Activated naive CD8-positive, alpha-beta T cell (primary cell): ENCODE measurements at regions not wholly inside any gene's neighbourhood (a gene's known extent, or its start where the extent isn't known, plus 50 kb on each side); places are given as distances from the start of the nearest gene placed in this dataset.

ENCODE experiments used
- H3K27ac Mint-ChIP-seq: one replicate; pipeline ENCODE4 v1.8.0; 2021; ENCODE audit warnings: mixed read lengths
- H3K27me3 Mint-ChIP-seq: one replicate; pipeline ENCODE4 v1.8.0; 2021; ENCODE audit warnings: mixed read lengths
- H3K36me3 Mint-ChIP-seq: one replicate; pipeline ENCODE4 v1.8.0; 2021; ENCODE audit warnings: mixed read lengths
- H3K4me1 Mint-ChIP-seq: one replicate; pipeline ENCODE4 v1.8.0; 2021; ENCODE audit warnings: low read depth, mixed read lengths
- H3K4me3 Mint-ChIP-seq: one replicate; pipeline ENCODE4 v1.8.0; 2021; ENCODE audit warnings: mild to moderate bottlenecking, mixed read lengths
- H3K9me3 Mint-ChIP-seq: one replicate; pipeline ENCODE4 v1.8.0; 2021; ENCODE audit warnings: low read depth, mixed read lengths

DNA sequence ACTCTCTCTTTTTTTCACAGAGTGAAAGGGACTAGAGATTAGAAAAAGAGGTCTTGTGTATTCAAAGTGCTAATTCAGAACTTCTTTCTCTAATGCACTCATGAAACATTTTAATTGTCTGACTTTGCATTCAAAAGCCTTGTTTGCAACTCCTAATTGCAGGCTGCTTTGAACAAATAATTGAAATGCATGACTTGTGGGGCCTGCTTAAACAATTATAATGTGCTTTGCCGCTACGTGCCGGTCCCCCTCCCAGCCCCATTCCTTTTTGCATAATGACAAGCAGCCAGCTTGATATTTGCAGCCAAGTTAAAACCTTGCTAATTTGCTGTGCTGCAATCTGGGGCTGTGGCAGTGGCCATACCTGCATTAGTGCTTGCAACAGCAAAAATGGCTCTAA, 114.5 kb downstream of the FOXB1 start:
- Mint-ChIP-seq H3K27ac (no peak overlapping the region), H3K4me1 (peaks cover 6% of the 10 kb centered on the region), H3K36me3 (no peaks in the 10 kb centered on the region), H3K4me3 (no peak overlapping the region), H3K27me3 (no peaks in the 10 kb centered on the region), H3K9me3 (no peaks in the 10 kb centered on the region)

DNA sequence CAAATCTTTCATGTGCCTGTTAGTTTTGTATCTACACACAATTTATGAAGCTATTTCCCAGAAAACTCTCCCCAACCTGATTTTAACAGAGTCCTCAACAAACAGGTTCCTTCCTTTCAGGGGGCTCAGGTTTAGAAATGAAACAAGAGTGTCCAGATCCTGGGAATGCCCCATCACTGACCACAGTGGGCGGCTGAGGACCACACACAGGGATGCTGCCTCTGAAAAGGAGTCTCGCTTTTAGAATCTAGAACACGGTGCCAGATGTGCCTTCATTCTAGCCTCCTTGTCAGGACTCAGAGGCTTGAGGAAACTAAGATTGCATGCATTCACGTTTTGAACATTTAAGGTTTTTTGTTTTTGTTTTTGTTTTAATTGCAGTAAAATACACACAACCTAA, 115.0 kb downstream of the FOXB1 start:
- no peaks in the 10 kb centered on the region for H3K36me3 Mint-ChIP-seq
- no peak overlapping the region for H3K4me3 Mint-ChIP-seq
- no peaks in the 10 kb centered on the region for H3K27me3 Mint-ChIP-seq
- H3K27ac Mint-ChIP-seq: no peak overlapping the region
- H3K4me1 Mint-ChIP-seq: peaks cover 7% of the 10 kb centered on the region
- H3K9me3 Mint-ChIP-seq: no peaks in the 10 kb centered on the region

DNA sequence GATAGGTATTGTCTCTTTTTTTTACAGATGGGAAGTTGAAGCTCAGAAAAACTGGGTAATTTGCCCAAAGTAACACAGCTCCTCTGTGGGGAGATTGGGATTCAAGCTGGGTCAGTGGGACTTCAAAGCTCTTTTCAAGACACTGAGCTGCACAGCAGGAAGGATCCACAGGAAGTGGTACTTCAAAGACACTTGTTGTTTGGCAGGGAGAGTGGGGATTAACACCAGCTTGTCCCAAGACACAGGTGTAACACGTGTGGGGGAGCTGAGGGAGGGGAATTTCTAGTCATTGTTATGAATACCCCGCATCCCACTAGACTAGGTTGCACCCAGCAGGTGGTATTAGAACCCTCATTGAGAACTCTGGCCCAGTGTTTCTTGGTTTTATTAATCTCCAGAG, 116.0 kb downstream of the FOXB1 start:
- no peaks in the 10 kb centered on the region for H3K9me3 Mint-ChIP-seq
- no peak overlapping the region for H3K4me3 Mint-ChIP-seq
- peaks cover 13% of the 10 kb centered on the region for H3K4me1 Mint-ChIP-seq
- H3K27me3 Mint-ChIP-seq: no peaks in the 10 kb centered on the region
- no peak overlapping the region for H3K27ac Mint-ChIP-seq
- H3K36me3 Mint-ChIP-seq: no peaks in the 10 kb centered on the region

DNA sequence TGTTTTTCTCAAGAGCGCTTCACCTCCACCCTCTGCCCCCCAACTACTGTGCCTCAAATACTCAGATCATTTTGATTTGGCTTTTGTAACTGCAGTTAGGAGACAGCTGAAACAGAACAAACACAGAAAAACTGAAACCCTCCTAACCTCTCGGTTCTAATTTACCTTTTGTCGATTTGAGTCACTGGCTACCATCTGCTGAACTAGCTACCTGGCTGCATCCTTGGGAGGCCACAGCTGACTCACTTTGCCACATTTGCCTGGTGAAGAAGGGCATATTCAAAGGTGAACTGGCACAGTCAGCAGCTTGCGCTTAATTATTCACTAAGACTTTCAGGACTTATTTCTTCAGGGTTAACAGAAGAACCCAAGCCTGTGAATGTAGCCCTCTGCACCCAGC, 117.7 kb downstream of the FOXB1 start:
- Mint-ChIP-seq H3K4me3 (no peak overlapping the region), H3K27me3 (no peaks in the 10 kb centered on the region), H3K4me1 (peaks cover 21% of the 10 kb centered on the region), H3K27ac (no peak overlapping the region), H3K36me3 (no peaks in the 10 kb centered on the region), H3K9me3 (no peaks in the 10 kb centered on the region)

DNA sequence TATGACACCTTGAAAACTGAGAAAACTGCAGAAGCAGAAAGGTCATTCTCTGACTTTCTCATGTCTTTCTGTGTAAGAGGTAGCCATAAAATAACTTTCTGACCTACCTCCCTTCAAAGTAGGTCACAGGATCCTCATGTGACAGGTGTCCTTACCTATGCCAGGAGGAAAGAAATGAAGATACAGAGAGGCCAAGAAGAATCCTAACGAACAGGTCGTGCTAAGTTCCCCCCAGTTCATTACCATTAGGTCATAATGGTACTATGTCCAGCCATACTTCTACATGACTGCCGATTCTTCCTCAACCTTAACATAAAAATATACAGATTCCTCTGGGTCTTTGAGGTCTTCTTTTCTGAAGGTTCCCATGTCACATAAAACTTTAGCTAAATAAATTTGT, 118.6 kb downstream of the FOXB1 start:
- Mint-ChIP-seq H3K4me1 (peaks cover 29% of the 10 kb centered on the region), H3K27ac (no peak overlapping the region), H3K27me3 (no peaks in the 10 kb centered on the region), H3K9me3 (no peaks in the 10 kb centered on the region), H3K36me3 (no peaks in the 10 kb centered on the region), H3K4me3 (no peak overlapping the region)

DNA sequence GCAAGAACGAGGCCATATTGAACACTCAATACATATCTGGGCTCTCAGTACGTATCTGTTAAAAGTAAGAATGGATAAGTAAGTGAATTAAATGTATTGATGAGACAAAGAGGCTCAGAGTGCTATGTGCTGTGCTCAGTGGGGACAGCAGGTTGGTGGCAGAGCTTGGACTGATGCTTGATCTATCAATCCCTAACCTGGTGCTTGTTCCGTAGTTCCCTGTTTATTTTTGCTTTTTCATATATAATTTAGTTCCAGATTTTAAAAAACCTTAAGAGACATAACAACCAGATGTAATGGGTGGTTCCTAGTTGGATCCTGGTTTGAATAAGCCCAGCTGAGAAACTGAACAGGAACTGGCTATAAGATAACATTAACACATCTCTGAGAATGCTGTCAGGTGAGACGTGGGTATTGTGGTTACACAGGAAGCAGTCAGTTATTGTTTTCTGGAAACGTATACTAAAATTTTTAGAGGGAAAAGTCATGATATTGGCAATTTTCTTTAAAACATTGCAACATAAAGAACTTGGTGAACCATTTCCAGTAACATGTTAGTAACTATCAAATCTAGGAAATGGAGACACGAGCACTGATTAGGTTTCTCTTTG, 120.5 kb downstream of the FOXB1 start:
- Mint-ChIP-seq H3K27ac (no peak overlapping the region), H3K27me3 (no peaks in the 10 kb centered on the region), H3K4me3 (no peak overlapping the region), H3K9me3 (no peaks in the 10 kb centered on the region), H3K4me1 (peaks cover 44% of the 10 kb centered on the region), H3K36me3 (no peaks in the 10 kb centered on the region)

DNA sequence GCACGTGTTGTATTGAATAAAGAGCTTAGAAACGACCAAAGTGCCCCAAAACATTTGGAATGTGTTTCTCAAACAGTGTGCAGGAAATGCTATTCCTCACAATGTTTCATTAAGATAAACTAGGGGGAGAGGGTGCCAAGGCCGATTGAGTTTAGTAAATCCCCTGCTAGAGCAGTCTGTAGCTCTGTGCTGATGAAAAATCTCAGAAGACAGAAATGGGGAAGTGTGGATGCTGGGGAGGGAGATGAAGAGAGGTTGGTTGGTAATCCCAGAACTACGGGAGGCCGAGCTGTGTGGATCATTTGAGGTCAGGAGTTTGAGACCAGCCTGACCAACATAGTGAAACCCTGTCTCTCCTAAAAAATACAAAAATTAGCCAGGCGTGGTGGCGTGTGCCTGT, 121.2 kb downstream of the FOXB1 start:
- H3K4me1 Mint-ChIP-seq: peaks cover 40% of the 10 kb centered on the region
- peak overlapping the region; percentile 13 for H3K4me3 Mint-ChIP-seq
- H3K27ac Mint-ChIP-seq: no peak overlapping the region
- no peaks in the 10 kb centered on the region for H3K9me3 Mint-ChIP-seq
- no peaks in the 10 kb centered on the region for H3K27me3 Mint-ChIP-seq
- no peaks in the 10 kb centered on the region for H3K36me3 Mint-ChIP-seq

DNA sequence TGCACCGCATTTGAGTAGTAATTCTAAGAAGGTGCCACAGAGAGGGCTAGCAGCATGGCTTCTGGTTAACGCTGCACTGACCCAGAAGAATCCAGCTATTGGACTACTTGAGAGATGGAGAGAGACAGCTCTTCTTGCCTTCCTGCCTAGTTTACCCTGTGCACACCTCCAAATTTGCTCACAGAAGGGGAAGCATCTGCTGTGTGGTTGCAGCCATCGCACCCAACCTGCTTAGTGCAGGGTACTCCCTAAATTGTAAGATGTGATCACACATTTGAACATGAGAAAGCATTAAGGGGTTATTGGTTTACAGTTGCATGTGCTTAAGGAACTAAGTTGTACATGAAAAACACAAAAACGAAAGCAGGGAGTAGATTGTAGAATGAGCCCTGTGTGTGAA, 122.1 kb downstream of the FOXB1 start:
- H3K9me3 Mint-ChIP-seq: no peaks in the 10 kb centered on the region
- H3K27ac Mint-ChIP-seq: no peak overlapping the region
- no peaks in the 10 kb centered on the region for H3K36me3 Mint-ChIP-seq
- no peaks in the 10 kb centered on the region for H3K27me3 Mint-ChIP-seq
- peaks cover 40% of the 10 kb centered on the region for H3K4me1 Mint-ChIP-seq
- peak overlapping the region; percentile 32 for H3K4me3 Mint-ChIP-seq

DNA sequence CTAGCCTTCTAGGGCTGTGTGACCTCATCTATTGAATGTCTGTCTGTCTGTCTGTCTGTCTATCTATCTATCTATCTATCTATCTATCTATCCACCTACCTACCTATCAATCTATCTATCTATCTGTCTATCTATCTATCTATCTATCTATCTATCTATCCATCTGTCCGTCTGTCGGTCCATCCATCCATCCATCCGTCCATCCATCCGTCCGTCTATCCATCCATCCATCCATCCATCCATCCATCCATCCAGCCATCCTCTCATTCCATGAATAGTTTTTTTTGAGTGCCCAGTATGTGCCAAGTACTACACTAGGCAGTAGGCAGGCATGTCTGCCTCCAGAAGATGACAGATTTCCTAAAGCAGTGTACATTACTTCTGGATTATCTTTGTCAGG, 122.5 kb downstream of the FOXB1 start:
- H3K27ac Mint-ChIP-seq: no peak overlapping the region
- no peaks in the 10 kb centered on the region for H3K27me3 Mint-ChIP-seq
- peaks cover 40% of the 10 kb centered on the region for H3K4me1 Mint-ChIP-seq
- H3K4me3 Mint-ChIP-seq: peak overlapping the region; percentile 80
- H3K9me3 Mint-ChIP-seq: no peaks in the 10 kb centered on the region
- H3K36me3 Mint-ChIP-seq: no peaks in the 10 kb centered on the region

DNA sequence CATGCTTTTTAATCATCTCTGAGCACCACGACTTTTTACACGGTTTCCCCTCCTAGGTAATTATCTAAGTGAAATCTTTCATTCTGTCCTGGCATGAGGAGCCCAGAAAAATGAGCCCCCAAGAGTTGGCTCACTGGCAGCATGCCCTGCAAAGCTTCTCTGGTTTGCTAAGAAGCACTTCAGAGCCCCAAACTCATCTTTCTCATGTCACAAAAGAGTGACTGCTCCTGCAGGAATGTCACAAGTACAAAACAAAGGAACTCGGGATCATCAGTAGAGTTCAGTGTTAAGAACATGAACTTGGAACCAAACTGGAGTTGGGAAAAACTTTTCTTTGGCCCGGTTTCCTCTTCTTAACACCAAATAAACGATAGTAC, 123.9 kb downstream of the FOXB1 start:
- no peaks in the 10 kb centered on the region for H3K36me3 Mint-ChIP-seq
- H3K27me3 Mint-ChIP-seq: no peaks in the 10 kb centered on the region
- peaks cover 40% of the 10 kb centered on the region for H3K4me1 Mint-ChIP-seq
- peak overlapping the region; percentile 86 for H3K27ac Mint-ChIP-seq
- peak overlapping the region; percentile 80 for H3K4me3 Mint-ChIP-seq
- no peaks in the 10 kb centered on the region for H3K9me3 Mint-ChIP-seq

DNA sequence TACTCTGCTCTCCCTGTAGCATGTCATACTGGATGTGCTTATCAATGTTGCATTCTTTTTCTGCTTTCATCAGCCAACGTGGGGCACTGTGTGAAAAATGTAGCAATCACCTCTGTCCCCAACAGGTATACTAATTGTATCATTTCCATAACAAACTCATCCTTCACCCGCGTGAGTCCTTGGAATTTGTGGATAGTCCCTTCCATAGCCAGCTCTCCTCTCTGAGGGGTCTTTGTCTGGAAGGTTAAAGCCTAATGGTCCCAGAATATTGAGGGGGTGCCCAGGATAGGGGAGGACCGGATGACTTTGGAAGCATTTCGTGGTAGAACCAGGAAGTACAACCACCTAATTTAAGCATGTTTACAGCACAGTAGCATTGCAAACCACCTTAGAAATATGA, 124.6 kb downstream of the FOXB1 start:
- Mint-ChIP-seq H3K9me3 (no peaks in the 10 kb centered on the region), H3K36me3 (no peaks in the 10 kb centered on the region), H3K27ac (peak overlapping the region; percentile 4), H3K27me3 (no peaks in the 10 kb centered on the region), H3K4me1 (peaks cover 40% of the 10 kb centered on the region), H3K4me3 (peak overlapping the region; percentile 15)

DNA sequence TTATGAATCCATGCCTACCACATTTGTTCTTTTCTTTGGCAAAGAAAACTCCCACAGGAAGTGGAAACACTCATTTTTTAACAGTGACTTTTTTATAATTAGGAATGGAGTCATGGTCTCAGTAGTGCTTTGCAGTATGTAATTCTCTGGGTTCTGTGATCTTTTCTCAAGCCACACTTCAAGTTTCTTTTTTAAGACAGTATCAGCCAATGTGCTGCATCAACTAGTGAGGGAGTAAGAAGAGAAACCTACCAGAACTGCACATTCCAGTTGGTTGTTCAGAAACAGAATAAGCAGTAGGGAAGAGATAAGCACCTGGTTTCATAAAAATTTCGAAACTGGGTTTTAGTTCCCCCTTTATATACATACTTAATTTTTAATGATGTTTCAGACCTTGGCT, 126.3 kb downstream of the FOXB1 start:
- H3K4me1 Mint-ChIP-seq: peaks cover 32% of the 10 kb centered on the region

DNA sequence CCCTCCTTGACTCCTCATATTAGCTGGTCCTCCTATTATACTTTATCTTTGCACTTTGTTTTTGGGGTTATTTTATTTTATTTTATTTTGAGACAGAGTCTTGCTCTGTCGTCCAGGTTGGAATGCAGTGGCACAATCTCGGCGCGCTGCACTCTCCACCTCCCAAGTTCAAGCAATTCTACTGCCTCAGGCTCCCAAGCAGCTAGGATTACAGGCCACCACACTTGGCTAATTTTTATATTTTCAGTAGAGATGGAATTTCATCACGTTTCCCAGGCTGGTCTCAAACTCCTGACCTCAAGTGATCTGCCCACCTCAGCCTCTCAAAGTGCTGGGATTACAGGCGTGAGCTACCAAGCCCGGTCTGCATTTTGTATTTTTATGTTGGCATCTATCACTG, 126.7 kb downstream of the FOXB1 start:
- no peak overlapping the region for H3K4me3 Mint-ChIP-seq
- H3K27me3 Mint-ChIP-seq: peaks cover 6% of the 10 kb centered on the region
- H3K4me1 Mint-ChIP-seq: peaks cover 30% of the 10 kb centered on the region
- no peaks in the 10 kb centered on the region for H3K9me3 Mint-ChIP-seq
- H3K36me3 Mint-ChIP-seq: no peaks in the 10 kb centered on the region
- no peak overlapping the region for H3K27ac Mint-ChIP-seq

More for the DNA sequence above, 126.3 kb downstream of the FOXB1 start:
- Mint-ChIP-seq H3K9me3 (no peaks in the 10 kb centered on the region), H3K4me3 (no peak overlapping the region), H3K27me3 (peaks cover 6% of the 10 kb centered on the region), H3K36me3 (no peaks in the 10 kb centered on the region), H3K27ac (no peak overlapping the region)

DNA sequence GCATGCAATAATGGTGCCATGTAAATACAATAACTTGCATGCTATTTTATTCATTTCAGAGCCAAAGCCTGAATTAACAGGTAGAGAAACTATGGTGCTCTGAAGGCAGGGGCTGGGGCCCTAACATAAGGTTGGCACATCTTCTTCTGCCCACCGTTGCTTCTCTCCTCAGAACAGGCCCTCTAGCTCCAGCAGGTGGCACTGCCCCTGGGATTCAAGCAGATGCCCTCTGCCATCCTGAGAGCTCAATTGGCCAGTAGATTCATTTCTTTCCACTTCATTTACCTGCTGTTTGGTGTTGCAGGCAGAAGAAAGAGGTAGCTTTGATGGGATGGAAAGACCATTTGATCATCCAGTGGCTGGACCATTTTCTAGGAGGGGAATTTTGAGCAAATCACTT, 130.5 kb downstream of the FOXB1 start:
- Mint-ChIP-seq H3K27ac (no peak overlapping the region), H3K36me3 (no peaks in the 10 kb centered on the region), H3K9me3 (no peaks in the 10 kb centered on the region), H3K4me1 (no peaks in the 10 kb centered on the region), H3K27me3 (peaks cover 9% of the 10 kb centered on the region), H3K4me3 (no peak overlapping the region)

DNA sequence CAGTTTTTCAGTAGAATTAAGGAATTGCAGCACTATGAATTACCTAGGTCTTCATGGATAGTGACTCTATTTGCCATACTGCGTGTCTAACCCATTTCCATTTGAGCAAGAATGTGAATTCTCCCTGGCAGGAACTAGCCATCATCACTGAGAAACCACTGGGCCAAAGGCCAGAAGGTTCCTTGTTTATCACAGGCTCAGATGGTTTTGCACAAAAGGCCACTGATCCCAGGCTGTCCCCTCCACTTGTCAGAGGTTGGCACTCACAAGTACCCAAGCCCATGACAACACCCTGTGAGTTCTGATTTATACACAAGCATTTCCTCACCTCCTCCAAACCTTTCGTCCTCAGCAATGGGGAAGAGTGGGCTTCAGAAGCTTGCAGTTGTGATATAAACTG, 131.8 kb downstream of the FOXB1 start:
- H3K4me1 Mint-ChIP-seq: no peaks in the 10 kb centered on the region
- H3K4me3 Mint-ChIP-seq: no peak overlapping the region
- no peaks in the 10 kb centered on the region for H3K9me3 Mint-ChIP-seq
- H3K27me3 Mint-ChIP-seq: peaks cover 12% of the 10 kb centered on the region
- H3K36me3 Mint-ChIP-seq: no peaks in the 10 kb centered on the region
- no peak overlapping the region for H3K27ac Mint-ChIP-seq

DNA sequence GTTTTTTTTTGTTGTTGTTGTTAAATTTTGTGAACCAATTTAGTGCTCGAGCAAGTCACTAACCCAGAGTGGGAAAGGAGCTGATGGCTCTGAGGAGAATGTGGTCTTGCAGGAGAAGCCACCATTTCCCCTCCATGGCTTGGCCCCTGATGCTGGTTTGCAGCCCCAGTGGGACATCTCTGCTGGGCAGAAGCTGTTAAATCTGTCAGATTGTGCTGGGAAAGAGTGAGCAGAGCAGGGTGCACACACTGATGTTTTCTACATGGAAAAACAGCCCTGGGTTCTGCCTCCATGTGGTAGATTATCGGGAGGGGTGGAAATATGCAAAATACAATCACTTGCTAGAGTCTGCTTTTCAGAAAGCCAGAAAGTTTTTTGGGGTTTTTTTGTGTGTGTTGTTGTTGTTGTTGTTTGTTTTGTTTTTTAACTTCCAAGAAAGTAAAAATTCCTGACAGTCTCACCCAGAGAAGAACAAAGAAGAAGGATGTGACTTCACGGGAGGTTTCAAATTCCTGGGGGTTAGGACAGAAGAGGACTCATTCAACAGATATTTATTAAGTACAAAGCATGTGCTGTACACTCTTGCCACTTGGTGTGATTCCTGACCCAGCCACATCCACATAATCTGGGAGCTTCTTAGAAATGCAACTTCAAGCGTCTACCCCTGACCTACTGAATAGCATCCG, 133.7 kb downstream of the FOXB1 start:
- H3K4me3 Mint-ChIP-seq: no peak overlapping the region
- H3K4me1 Mint-ChIP-seq: no peaks in the 10 kb centered on the region
- no peaks in the 10 kb centered on the region for H3K9me3 Mint-ChIP-seq
- H3K27me3 Mint-ChIP-seq: peaks cover 12% of the 10 kb centered on the region
- H3K36me3 Mint-ChIP-seq: no peaks in the 10 kb centered on the region
- H3K27ac Mint-ChIP-seq: no peak overlapping the region
